ENCODE measurements at regions not wholly inside any gene's neighbourhood (a gene's known extent, or its start where the extent isn't known, plus 50 kb on each side); places are given as distances from the start of the nearest gene placed in this dataset.
"Not testable (repeated sequence)": the region's sequence is repeated elsewhere in the genome, so short reads cannot be mapped to it uniquely, and the experiment has no call there.

DNA sequence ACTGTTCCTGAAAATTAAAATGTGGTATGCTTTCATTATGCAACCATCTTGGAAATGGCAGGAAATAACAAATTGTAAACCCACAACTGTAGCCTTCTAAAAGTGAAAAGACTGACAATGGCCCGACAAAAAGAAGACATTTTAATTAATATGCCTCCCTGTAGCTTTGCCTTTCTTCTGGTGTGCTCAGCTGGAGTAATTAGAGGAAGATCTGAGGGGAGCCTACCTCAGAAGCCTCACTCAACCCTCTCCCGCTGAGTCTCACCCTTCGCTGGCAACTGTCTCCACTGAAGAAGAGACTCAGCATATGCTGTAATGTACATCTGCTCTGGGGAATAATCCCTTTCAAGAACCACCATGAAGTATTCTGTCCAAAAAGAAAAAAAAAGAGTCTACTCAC lies 104.7 kb upstream of the SETMAR start:
- no peaks in the 10 kb centered on the region for H3K4me1 ChIP-seq (ENCODE audit: control insufficient read depth, insufficient read depth, low read length)
- WGBS, result 89% methylated on average over 3 of the region's 3 CpGs
- no peaks in the 10 kb centered on the region for H3K9me3 ChIP-seq (ENCODE audit: control insufficient read depth, low read length)
- intact Hi-C loops (cut with DNase I), result no loop called here
- ATAC-seq, result no peak
- no peak overlapping the region for H3K4me3 ChIP-seq (ENCODE audit: low read length)
- H3K27me3 ChIP-seq (ENCODE audit: control insufficient read depth, insufficient read depth), result no peaks in the 10 kb centered on the region
- DNase-seq, result no peak
- no peak overlapping the region for H3K27ac ChIP-seq (ENCODE audit: low read length)

GRCh38 chr3:4204776-4205175 lies 98.4 kb upstream of the SETMAR start:
- DNase-seq; H3K27ac ChIP-seq (ENCODE audit: low read length); intact Hi-C loops (cut with DNase I); H3K27me3 ChIP-seq (ENCODE audit: control insufficient read depth, insufficient read depth); H3K4me3 ChIP-seq (ENCODE audit: low read length); H3K9me3 ChIP-seq (ENCODE audit: control insufficient read depth, low read length); H3K4me1 ChIP-seq (ENCODE audit: control insufficient read depth, insufficient read depth, low read length); ATAC-seq: not testable (repeated sequence)

DNA sequence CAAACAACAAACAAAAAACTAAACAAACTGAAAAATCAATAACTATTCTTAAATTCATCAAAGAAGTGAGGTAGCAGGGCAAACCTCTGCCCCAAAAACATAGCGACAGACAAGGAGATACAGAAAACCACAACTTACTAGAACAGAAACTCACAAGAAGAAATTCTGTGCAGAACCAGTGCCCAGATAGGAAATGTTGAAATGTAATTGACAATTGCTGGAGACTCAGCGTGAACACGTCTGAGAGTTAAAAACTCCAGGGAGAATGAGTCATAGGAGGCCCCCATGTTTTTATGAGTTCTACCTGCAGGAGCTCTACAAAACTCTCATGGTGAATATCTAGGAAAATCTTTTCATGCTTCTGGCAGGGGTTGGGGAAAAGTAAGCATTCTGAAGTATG lies 95.5 kb upstream of the SETMAR start:
- Histone ChIP-seq H3K4me3 (ENCODE audit: low read length) (no peak overlapping the region), H3K27ac (ENCODE audit: low read length) (no peak overlapping the region), H3K9me3 (ENCODE audit: control insufficient read depth, low read length) (no peaks in the 10 kb centered on the region), H3K4me1 (ENCODE audit: control insufficient read depth, insufficient read depth, low read length) (no peaks in the 10 kb centered on the region), H3K27me3 (ENCODE audit: control insufficient read depth, insufficient read depth) (no peaks in the 10 kb centered on the region)
- no peak for DNase-seq
- ATAC-seq, result no peak
- WGBS, result 46% methylated on average over 3 of the region's 3 CpGs
- intact Hi-C loops (cut with DNase I), result no loop called here

DNA sequence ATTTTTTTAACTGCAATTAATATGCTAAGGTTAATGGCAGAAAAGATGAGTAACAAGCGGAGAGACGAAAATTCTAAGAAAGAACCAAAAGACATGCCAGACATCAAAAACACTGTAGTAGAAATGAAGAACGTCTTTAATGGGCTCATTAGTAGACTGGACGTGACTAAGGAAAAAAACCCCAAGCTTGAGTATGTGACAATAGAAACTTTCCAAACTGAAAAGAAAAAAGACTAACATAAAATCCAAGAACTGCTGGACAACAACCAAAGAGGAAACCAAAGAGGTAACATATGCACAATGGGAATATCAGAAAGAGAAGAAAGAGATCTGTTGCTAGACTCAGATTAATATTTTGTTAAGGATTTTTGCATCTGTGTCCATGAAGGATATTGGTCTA lies 94.6 kb upstream of the SETMAR start:
- no peak overlapping the region for H3K4me3 ChIP-seq (ENCODE audit: low read length)
- H3K9me3 ChIP-seq (ENCODE audit: control insufficient read depth, low read length), result no peaks in the 10 kb centered on the region
- no peak for DNase-seq
- WGBS, result 77% methylated on average over 4 of the region's 4 CpGs
- no peak for ATAC-seq
- H3K4me1 ChIP-seq (ENCODE audit: control insufficient read depth, insufficient read depth, low read length), result no peaks in the 10 kb centered on the region
- no peaks in the 10 kb centered on the region for H3K27me3 ChIP-seq (ENCODE audit: control insufficient read depth, insufficient read depth)
- H3K27ac ChIP-seq (ENCODE audit: low read length), result no peak overlapping the region
- intact Hi-C loops (cut with DNase I), result no loop called here

- intact Hi-C loops (cut with DNase I), result no loop called here
- DNase-seq (no peak), ATAC-seq (no peak)
- H3K4me3 ChIP-seq (ENCODE audit: low read length), result no peak overlapping the region
- no peak overlapping the region for H3K27ac ChIP-seq (ENCODE audit: low read length)
- no peaks in the 10 kb centered on the region for H3K9me3 ChIP-seq (ENCODE audit: control insufficient read depth, low read length)
- no peaks in the 10 kb centered on the region for H3K27me3 ChIP-seq (ENCODE audit: control insufficient read depth, insufficient read depth)
- no peaks in the 10 kb centered on the region for H3K4me1 ChIP-seq (ENCODE audit: control insufficient read depth, insufficient read depth, low read length)
- WGBS, result 72% methylated on average over 2 of the region's 2 CpGs
Observed at GRCh38 chr3:4211610-4212009, 91.6 kb upstream of the SETMAR start.

DNA sequence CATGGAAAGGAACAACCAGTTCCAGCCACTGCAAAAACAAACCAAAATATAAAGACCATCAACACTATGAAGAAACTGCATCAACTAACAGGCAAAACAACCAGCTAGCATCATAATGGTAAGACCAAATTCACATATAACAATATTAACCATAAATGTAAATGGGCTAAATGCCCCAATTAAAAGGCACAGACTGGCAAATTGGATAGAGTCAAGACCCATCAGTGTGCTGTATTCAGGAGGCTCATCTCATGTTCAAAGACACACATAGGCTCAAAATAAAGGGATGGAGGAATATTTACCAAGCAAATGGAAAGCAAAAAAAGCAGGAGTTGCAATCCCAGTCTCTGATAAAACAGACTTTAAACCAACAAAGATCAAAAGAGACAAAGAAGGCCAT lies 89.7 kb upstream of the SETMAR start:
- intact Hi-C loops (cut with DNase I); H3K27me3 ChIP-seq (ENCODE audit: control insufficient read depth, insufficient read depth); DNase-seq; ATAC-seq; H3K27ac ChIP-seq (ENCODE audit: low read length); H3K4me3 ChIP-seq (ENCODE audit: low read length); H3K9me3 ChIP-seq (ENCODE audit: control insufficient read depth, low read length); H3K4me1 ChIP-seq (ENCODE audit: control insufficient read depth, insufficient read depth, low read length): not testable (repeated sequence)

DNA sequence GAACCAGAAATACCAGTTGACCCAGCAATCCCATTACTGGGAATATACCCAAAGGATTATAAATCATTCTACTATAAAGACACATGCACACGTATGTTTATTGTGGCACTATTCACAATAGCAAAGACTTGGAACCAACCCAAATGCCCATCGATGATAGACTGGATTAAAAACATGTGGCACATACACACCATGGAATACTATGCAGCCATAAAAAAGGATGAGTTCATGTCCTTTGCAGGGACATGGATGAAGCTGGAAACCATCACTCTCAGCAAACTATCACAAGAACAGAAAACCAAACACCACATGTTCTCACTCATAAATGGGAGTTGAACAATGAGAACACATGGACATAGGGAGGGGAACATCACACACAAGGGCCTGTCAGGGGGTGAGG lies 86.2 kb upstream of the SETMAR start:
- H3K9me3 ChIP-seq (ENCODE audit: control insufficient read depth, low read length); ATAC-seq; H3K4me1 ChIP-seq (ENCODE audit: control insufficient read depth, insufficient read depth, low read length); intact Hi-C loops (cut with DNase I); H3K27ac ChIP-seq (ENCODE audit: low read length); H3K27me3 ChIP-seq (ENCODE audit: control insufficient read depth, insufficient read depth); H3K4me3 ChIP-seq (ENCODE audit: low read length); DNase-seq: not testable (repeated sequence)
- WGBS, result 90% methylated on average over 2 of the region's 2 CpGs

DNA sequence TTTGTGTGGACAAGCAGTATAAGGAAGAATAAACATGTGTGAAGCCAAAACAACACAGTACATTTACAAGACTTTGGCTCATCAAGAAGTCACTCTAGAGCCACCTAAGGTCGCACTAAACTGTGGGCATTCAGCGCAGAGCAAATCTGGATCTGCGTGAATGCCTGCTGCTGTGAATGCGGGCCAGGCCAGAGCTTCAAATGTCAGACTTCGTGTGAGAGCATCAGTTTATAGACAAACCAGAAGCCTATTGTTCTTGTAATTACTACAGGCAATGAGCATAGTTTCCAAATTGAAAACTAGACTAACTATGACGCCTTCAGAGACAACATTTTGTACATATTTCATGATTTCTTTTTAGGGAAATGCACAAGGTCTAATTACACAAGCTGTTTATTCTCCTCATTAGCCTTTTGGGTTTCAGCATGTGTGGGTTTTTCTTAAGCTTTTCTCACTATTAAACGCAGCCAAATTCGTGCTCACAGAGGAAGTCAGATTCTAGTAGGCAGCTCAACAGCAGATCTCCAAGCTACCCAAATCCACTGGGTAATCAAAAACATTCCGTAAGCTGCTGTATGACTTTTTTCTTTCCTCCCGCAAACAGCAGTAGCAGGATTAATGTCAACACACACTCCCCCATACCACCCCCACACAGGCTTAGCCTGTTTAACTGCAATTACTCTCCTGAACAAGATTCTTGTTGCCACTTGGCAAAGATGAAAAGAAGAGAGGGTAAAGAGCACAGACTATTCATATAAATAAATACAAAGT lies 84.5 kb upstream of the SETMAR start:
- Histone ChIP-seq H3K27ac (ENCODE audit: low read length) (no peak overlapping the region), H3K9me3 (ENCODE audit: control insufficient read depth, low read length) (no peaks in the 10 kb centered on the region), H3K4me3 (ENCODE audit: low read length) (no peak overlapping the region), H3K27me3 (ENCODE audit: control insufficient read depth, insufficient read depth) (no peaks in the 10 kb centered on the region), H3K4me1 (ENCODE audit: control insufficient read depth, insufficient read depth, low read length) (no peaks in the 10 kb centered on the region)
- ATAC-seq, result no peak
- DNase-seq, result no peak
- WGBS, result 65% methylated on average over 10 of the region's 10 CpGs
- intact Hi-C loops (cut with DNase I), result no loop called here

- ATAC-seq, result no peak
- H3K4me1 ChIP-seq (ENCODE audit: control insufficient read depth, insufficient read depth, low read length), result no peaks in the 10 kb centered on the region
- DNase-seq, result no peak
- no peak overlapping the region for H3K4me3 ChIP-seq (ENCODE audit: low read length)
- intact Hi-C loops (cut with DNase I), result no loop called here
- WGBS, result 43% methylated on average over 2 of the region's 2 CpGs
- H3K27me3 ChIP-seq (ENCODE audit: control insufficient read depth, insufficient read depth), result no peaks in the 10 kb centered on the region
- H3K27ac ChIP-seq (ENCODE audit: low read length), result no peak overlapping the region
- no peaks in the 10 kb centered on the region for H3K9me3 ChIP-seq (ENCODE audit: control insufficient read depth, low read length)
Observed at GRCh38 chr3:4219227-4219568, 84.0 kb upstream of the SETMAR start.

DNA sequence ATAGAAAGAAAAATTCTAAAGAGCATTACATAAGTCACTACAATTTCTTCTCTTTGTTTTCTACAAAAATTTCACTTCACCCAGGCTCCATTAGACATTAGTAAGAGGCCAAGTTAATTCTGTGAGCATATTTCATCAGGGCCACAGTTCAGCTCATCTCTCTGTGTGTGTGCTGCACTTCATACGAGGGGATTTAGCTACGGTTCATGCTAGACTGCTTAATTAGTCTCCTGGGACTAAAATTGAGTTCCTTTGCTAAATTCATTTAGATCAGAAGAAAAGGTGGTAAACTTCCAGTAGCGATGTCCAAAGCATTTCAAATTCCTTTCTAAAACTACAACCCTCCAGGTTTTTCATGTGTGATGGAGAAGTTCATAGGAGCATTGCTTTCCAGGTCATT lies 83.1 kb upstream of the SETMAR start:
- WGBS, result 57% methylated on average over 3 of the region's 3 CpGs
- Histone ChIP-seq H3K4me3 (ENCODE audit: low read length) (no peak overlapping the region), H3K9me3 (ENCODE audit: control insufficient read depth, low read length) (no peaks in the 10 kb centered on the region), H3K27ac (ENCODE audit: low read length) (no peak overlapping the region), H3K4me1 (ENCODE audit: control insufficient read depth, insufficient read depth, low read length) (no peaks in the 10 kb centered on the region), H3K27me3 (ENCODE audit: control insufficient read depth, insufficient read depth) (no peaks in the 10 kb centered on the region)
- ATAC-seq (no peak), DNase-seq (no peak)
- intact Hi-C loops (cut with DNase I), result no loop called here

GRCh38 chr3:4222574-4223175 lies 80.5 kb upstream of the SETMAR start:
- 55% methylated on average over 5 of the region's 5 CpGs for WGBS
- no peak for DNase-seq
- Histone ChIP-seq H3K9me3 (ENCODE audit: control insufficient read depth, low read length) (no peaks in the 10 kb centered on the region), H3K27ac (ENCODE audit: low read length) (no peak overlapping the region), H3K4me1 (ENCODE audit: control insufficient read depth, insufficient read depth, low read length) (no peaks in the 10 kb centered on the region), H3K4me3 (ENCODE audit: low read length) (no peak overlapping the region), H3K27me3 (ENCODE audit: control insufficient read depth, insufficient read depth) (no peaks in the 10 kb centered on the region)
- ATAC-seq, result no peak
- intact Hi-C loops (cut with DNase I), result no loop called here

DNA sequence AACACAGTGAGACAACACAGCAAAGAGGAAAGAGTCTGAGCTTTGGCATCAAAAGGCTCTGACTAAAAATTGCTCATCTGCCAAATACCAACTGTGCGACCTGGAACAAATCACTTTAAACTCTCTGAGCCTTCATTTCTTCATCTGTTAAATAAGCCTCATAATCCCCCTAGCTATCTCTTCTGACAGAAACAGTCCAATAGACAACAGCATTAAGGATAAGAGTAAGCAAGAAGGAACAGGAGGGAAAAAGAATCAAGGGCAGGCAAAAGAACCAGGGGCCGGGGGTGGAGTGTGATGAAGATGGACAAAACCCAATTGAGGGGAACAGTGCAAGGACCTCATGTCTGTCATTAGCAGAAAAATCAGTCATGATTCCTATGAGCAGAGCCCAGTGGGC lies 79.4 kb upstream of the SETMAR start:
- H3K4me1 ChIP-seq (ENCODE audit: control insufficient read depth, insufficient read depth, low read length), result no peaks in the 10 kb centered on the region
- intact Hi-C loops (cut with DNase I), result no loop called here
- no peak overlapping the region for H3K27ac ChIP-seq (ENCODE audit: low read length)
- H3K4me3 ChIP-seq (ENCODE audit: low read length), result no peak overlapping the region
- no peaks in the 10 kb centered on the region for H3K27me3 ChIP-seq (ENCODE audit: control insufficient read depth, insufficient read depth)
- WGBS, result 94% methylated on average over 2 of the region's 2 CpGs
- no peaks in the 10 kb centered on the region for H3K9me3 ChIP-seq (ENCODE audit: control insufficient read depth, low read length)
- no peak for ATAC-seq
- DNase-seq, result no peak
